Coronary artery (tissue), 2 donors: ENCODE measurements at regions not wholly inside any gene's neighbourhood (a gene's known extent, or its start where the extent isn't known, plus 50 kb on each side); places are given as distances from the start of the nearest gene placed in this dataset.

ENCODE experiments used
- DNase-seq: peaks from one replicate; pipeline ENCODE4 v3.0.0-alpha.2; 2017; ENCODE audit warnings: low spot score
- H3K27ac ChIP-seq, 2 donors: fragments of 200-600 bp; sonication (generic); one replicate each; pipeline ENCODE4 v1.5.1; 2016 to 2019
- H3K4me3 ChIP-seq: fragments of 200-600 bp; sonication (generic); 2 replicates; pipeline ENCODE4 v1.5.1; 2016; ENCODE audit warnings: mild to moderate bottlenecking, moderate library complexity
- TF ChIP-seq, protein P1 (sequence below): fragments of 200-600 bp; sonication (generic); IDR thresholded peaks from one replicate; pipeline ENCODE4 v1.5.1; 2019; ENCODE audit warnings: antibody characterized with exemption

DNA sequence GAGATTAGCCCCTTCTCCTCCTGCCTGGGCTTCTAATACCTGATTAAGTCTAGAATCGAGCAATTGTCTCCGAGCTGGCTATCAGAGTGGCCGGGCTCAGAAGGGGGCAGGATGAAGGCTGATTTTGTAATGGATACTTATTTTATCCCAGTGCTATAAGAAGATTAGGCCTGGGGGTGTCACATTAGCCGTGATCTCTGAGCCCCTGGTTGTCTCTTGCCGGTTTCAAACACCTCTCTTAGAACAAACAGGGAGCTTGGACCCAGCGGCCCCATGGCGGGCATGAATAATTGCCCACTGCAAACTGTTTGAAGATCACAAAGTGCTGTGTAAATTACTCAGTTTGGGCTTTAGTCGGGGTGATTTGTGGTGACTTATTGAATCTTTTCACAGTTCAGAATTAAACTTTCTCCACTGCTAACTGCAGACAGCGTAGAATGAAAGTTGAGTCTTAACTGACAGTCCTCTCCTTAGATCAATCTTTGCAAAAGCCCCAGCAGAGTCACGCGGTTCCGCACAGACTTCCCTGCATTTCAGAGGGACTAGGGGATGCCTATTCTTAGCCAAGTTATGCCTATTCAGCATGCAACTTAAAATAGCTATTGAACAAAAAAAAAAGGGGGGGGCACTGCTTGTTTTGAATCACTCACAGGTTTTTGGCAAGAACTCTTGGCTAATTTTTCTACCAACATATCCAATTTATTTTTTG, 200.6 kb upstream of the IRX1 start:
- H3K27ac ChIP-seq = no peak overlapping the region
- no peak overlapping the region for H3K4me3 ChIP-seq
- TF ChIP-seq, protein P1, sequence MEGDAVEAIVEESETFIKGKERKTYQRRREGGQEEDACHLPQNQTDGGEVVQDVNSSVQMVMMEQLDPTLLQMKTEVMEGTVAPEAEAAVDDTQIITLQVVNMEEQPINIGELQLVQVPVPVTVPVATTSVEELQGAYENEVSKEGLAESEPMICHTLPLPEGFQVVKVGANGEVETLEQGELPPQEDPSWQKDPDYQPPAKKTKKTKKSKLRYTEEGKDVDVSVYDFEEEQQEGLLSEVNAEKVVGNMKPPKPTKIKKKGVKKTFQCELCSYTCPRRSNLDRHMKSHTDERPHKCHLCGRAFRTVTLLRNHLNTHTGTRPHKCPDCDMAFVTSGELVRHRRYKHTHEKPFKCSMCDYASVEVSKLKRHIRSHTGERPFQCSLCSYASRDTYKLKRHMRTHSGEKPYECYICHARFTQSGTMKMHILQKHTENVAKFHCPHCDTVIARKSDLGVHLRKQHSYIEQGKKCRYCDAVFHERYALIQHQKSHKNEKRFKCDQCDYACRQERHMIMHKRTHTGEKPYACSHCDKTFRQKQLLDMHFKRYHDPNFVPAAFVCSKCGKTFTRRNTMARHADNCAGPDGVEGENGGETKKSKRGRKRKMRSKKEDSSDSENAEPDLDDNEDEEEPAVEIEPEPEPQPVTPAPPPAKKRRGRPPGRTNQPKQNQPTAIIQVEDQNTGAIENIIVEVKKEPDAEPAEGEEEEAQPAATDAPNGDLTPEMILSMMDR = no peak
- no peak for DNase-seq

DNA sequence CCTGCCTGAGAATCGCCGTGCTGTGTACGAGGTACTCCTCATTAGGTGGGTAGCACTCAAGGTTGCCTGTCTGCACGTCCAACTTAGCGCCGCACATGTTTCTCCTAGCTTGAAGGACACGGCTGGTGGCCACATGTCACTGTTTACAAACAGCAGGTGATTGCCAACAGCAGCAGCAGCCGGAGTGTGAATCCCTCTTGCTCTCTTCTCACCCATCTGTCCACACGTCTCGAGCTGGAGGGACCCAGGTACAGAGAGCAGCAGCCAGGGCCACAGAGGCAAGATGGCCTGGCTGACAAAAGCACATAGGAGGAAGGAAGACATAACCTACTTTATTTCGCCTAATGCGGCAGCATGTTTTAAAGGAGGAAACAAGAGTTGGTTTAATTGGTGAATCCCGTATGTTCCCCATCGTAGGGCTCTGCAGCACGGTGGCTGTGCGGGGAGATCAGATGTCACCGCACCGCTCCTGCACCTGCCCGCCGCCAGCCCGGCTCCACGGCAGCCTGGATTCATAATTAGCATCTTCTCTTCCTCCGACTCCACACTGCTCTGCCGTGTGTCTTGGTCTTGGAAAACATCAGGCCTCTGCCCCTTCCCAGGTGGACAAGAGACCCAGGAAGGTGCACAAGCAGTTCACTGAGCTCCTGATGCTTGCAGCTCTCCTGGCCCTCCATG, 201.6 kb upstream of the IRX1 start:
- TF ChIP-seq, protein P1 = no peak
- peak; percentile 45 for DNase-seq
- H3K4me3 ChIP-seq = no peak overlapping the region

DNA sequence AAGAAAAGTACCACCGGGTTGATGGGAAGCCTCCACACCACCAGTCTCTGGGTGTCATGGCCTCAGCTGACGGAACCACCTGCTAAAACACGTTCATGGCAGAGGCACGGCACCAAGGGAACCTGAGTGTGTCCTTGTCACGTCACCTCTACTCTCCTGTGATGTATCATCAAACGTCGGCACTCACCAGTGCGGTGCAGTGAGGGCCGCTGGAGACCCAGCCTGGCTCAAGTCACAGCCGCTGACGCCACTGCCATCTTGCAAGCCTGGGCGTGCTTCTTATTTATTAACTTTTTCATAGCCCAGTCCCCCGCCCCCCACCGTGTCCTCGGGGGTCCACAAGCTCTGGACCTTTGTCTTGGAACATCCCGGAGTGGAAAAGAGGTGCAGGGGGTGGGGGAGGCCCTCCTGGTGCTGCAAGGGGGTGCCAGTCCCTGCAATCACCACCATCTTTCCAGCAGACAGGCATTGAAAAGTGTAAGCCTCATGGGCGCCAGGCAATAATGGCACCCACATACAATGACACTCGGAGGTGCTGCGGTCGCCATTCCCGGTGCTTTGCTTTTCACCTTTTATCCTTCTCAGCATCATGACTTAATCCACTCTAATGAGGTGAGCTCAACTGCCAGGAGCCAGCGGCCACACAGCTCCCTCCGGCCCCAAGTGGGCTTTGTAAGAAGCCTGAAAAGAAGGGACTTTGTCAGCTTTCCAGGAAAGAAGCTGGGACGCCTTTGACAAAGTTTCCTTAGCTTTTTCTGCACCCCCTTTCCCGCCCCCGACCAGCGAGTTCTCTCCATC, 202.3 kb upstream of the IRX1 start:
- DNase-seq = peak; percentile 67
- H3K4me3 ChIP-seq = no peak overlapping the region
- TF ChIP-seq, protein P1 = no peak
- no peak overlapping the region for H3K27ac ChIP-seq

More for the DNA sequence above, 201.6 kb upstream of the IRX1 start:
- no peak overlapping the region for H3K27ac ChIP-seq

DNA sequence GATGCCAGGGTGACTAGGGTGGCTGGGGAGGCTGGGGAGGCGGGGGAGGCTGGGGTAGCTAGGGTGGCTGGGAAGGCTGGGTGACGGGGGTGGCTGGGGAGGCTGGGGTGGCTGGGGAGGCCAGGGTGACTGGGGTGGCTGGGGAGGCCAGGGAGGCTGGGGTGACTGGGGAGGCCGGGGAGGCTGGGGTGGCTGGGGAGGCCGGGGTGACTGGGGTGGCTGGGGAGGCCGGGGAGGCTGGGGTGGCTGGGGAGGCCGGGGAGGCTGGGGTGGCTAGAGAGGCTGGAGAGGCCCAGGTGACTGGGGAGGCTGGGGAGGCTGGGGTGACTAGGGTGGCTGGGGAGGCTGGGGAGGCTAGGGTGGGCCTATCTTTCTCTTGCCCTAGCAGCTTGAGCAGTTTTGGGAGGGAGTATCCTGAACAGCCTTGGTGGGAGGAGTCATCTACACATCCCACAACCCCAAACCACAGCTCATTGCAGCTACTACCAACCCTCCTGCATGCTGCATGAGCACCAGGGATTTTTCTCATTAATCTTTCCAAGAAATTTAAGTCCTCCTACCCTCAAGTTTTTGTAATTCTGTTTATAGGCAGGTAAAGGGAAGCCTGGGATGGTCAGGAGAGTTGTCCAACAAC, 203.2 kb upstream of the IRX1 start:
- TF ChIP-seq, protein P1 = no peak
- DNase-seq = peak; percentile 70
- no peak overlapping the region for H3K4me3 ChIP-seq
- no peak overlapping the region for H3K27ac ChIP-seq

DNA sequence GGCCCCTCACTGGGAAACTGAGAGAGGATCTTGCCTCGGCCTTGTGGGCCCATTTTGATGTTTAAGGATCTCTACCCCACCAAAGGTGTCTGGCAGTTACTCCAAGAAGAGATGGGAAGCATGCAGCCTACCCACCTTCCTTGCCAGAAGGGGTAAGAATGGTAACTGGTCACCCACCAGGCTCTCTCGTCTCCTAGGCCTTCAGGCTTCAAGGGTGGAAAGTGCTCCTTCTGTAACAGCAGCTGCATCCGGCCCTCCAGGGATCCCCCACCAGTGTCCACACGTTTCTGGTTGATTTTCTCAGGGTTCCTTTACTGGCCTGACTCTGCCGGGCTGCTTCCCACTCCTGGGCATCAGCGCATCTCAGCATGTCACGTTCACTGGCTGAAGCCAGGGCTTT, 204.4 kb upstream of the IRX1 start:
- TF ChIP-seq, protein P1 = no peak
- Histone ChIP-seq H3K4me3 (no peak overlapping the region), H3K27ac (no peak overlapping the region)
- no peak for DNase-seq

DNA sequence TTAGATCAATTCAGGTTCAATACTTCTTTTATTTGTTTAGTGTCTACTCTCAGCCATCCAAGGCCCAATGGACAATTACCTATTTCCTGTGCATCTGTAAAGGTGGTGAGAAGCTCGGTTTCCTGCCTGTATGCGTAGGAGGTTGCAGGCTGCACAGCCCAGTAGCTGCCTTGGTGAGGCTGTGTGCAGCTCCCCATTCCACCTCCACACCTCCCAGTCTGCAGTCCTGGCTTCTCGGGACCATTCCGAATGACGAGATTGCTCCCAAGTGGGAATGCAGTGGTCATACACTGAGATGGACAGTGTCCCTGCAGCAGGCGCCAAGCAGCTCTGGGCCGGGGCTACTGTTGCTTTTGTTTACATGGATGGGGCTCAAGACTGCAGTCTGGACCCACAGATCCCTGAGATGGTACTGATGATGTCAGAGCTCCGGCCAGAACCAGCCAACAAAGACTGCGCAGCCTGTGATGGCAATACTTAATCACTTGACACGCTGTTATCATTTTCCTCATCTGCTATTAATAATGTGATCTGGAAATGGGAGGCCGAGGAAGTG, 206.1 kb upstream of the IRX1 start:
- H3K4me3 ChIP-seq = no peak overlapping the region
- H3K27ac ChIP-seq = no peak overlapping the region
- TF ChIP-seq, protein P1 = no peak
- no peak for DNase-seq
